ENCODE measurements at regions not wholly inside any gene's neighbourhood (a gene's known extent, or its start where the extent isn't known, plus 50 kb on each side); places are given as distances from the start of the nearest gene placed in this dataset.

DNA sequence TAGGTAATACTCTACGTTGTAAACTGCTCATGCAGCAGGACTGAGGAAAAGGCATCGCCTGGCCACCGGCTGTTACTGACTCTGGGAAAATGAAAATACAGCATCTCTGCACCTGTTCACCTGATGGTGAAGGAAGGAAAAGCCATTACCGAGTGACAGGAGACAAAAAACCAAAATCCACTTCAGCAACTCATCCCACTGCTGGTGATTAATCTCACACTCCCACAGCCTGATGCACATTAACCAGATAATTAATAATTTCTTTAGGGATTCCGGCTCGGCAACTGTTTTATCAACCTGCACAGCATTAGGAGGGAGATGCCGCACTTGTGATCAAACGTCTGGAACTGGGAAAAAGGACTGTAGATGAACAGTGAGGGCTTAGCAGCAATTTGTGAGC, 183.9 kb upstream of the ESRRG start:
- TF ChIP-seq TCF12 (IDR thresholded peaks at IDR 0.05; ENCODE audit: low read depth), result no peak
- TF ChIP-seq EP300 (IDR thresholded peaks at IDR 0.05; ENCODE audit: borderline replicate concordance), result no peak
- TF ChIP-seq TAF1 (IDR thresholded peaks at IDR 0.05; ENCODE audit: low read depth), result no peak
- no peak for TF ChIP-seq RAD21 (IDR thresholded peaks at IDR 0.05; ENCODE audit: low read depth)
- TF ChIP-seq NFIC (IDR thresholded peaks at IDR 0.05), result no peak
- TF ChIP-seq, protein P1, sequence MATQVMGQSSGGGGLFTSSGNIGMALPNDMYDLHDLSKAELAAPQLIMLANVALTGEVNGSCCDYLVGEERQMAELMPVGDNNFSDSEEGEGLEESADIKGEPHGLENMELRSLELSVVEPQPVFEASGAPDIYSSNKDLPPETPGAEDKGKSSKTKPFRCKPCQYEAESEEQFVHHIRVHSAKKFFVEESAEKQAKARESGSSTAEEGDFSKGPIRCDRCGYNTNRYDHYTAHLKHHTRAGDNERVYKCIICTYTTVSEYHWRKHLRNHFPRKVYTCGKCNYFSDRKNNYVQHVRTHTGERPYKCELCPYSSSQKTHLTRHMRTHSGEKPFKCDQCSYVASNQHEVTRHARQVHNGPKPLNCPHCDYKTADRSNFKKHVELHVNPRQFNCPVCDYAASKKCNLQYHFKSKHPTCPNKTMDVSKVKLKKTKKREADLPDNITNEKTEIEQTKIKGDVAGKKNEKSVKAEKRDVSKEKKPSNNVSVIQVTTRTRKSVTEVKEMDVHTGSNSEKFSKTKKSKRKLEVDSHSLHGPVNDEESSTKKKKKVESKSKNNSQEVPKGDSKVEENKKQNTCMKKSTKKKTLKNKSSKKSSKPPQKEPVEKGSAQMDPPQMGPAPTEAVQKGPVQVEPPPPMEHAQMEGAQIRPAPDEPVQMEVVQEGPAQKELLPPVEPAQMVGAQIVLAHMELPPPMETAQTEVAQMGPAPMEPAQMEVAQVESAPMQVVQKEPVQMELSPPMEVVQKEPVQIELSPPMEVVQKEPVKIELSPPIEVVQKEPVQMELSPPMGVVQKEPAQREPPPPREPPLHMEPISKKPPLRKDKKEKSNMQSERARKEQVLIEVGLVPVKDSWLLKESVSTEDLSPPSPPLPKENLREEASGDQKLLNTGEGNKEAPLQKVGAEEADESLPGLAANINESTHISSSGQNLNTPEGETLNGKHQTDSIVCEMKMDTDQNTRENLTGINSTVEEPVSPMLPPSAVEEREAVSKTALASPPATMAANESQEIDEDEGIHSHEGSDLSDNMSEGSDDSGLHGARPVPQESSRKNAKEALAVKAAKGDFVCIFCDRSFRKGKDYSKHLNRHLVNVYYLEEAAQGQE (IDR thresholded peaks at IDR 0.05; ENCODE audit: low read depth), result no peak
- no peak for TF ChIP-seq CREB1 (IDR thresholded peaks at IDR 0.05; ENCODE audit: low read depth)
- no peak for TF ChIP-seq EGR1 (IDR thresholded peaks at IDR 0.05)
- TF ChIP-seq, protein P2, sequence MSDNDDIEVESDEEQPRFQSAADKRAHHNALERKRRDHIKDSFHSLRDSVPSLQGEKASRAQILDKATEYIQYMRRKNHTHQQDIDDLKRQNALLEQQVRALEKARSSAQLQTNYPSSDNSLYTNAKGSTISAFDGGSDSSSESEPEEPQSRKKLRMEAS (IDR thresholded peaks at IDR 0.05), result no peak
- no peak for TF ChIP-seq ZBTB7A (IDR thresholded peaks at IDR 0.05; ENCODE audit: low read depth)
- TF ChIP-seq YY1 (IDR thresholded peaks at IDR 0.05; ENCODE audit: low read depth), result no peak
- TF ChIP-seq CEBPB (IDR thresholded peaks at IDR 0.05), result no peak
- TF ChIP-seq FOXM1 (IDR thresholded peaks at IDR 0.05; ENCODE audit: borderline replicate concordance, low read depth), result no peak

DNA sequence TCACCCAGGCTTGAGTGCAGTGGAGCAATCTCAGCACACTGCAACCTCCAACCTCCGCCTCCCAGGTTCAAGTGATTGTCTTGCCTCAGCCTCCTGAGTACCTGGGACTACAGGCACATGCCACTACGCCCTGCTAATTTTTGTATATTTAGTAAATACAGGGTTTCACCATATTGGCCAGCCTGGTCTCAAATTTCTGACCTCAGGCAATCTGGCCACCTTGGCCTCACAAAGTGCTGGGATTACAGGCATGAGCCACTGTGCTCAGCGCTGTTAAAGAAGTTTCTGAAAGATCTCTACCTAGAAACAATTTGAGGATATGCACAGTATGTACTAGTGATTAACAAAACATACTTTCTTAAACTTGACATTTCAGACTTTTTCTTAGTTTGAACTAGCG, 182.6 kb upstream of the ESRRG start:
- TF ChIP-seq, protein P2 (IDR thresholded peaks at IDR 0.05), result no peak
- TF ChIP-seq TEAD4 (IDR thresholded peaks at IDR 0.05), result no peak
- no peak for TF ChIP-seq TCF12 (IDR thresholded peaks at IDR 0.05; ENCODE audit: low read depth)
- no peak for TF ChIP-seq ZBTB7A (IDR thresholded peaks at IDR 0.05; ENCODE audit: low read depth)
- TF ChIP-seq, protein P3, sequence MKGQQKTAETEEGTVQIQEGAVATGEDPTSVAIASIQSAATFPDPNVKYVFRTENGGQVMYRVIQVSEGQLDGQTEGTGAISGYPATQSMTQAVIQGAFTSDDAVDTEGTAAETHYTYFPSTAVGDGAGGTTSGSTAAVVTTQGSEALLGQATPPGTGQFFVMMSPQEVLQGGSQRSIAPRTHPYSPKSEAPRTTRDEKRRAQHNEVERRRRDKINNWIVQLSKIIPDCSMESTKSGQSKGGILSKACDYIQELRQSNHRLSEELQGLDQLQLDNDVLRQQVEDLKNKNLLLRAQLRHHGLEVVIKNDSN (IDR thresholded peaks at IDR 0.05), result no peak
- TF ChIP-seq RAD21 (IDR thresholded peaks at IDR 0.05; ENCODE audit: low read depth), result no peak

DNA sequence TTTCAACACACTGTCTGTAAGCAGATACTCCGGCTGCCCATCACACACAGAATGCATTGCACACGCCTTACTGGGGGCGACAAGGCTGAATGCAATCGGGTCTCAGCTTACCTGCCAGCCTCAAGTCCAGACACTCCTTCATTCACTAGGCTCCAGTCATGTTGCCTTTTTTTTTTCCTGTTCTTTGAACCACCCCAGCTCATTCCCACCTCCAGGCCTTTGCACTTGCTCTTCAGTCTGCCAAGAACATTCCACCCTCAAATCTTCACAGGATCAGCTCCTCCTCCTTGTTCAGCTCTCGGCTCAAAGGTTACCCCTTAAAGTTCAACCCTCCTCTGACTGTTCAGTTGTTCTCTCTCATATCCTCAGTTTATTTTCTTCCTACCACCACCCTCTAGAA, 181.9 kb upstream of the ESRRG start:
- no peak for TF ChIP-seq CREB1 (IDR thresholded peaks at IDR 0.05; ENCODE audit: low read depth)
- TF ChIP-seq CEBPB (IDR thresholded peaks at IDR 0.05), result no peak
- TF ChIP-seq EGR1 (IDR thresholded peaks at IDR 0.05), result no peak
- TF ChIP-seq NFIC (IDR thresholded peaks at IDR 0.05), result no peak
- TF ChIP-seq, protein P2 (IDR thresholded peaks at IDR 0.05), result no peak
- no peak for TF ChIP-seq RAD21 (IDR thresholded peaks at IDR 0.05; ENCODE audit: low read depth)
- no peak for TF ChIP-seq TCF12 (IDR thresholded peaks at IDR 0.05; ENCODE audit: low read depth)
- TF ChIP-seq, protein P1 (IDR thresholded peaks at IDR 0.05; ENCODE audit: low read depth), result no peak
- no peak for TF ChIP-seq TAF1 (IDR thresholded peaks at IDR 0.05; ENCODE audit: low read depth)
- TF ChIP-seq EP300 (IDR thresholded peaks at IDR 0.05; ENCODE audit: borderline replicate concordance), result no peak
- TF ChIP-seq, protein P3 (IDR thresholded peaks at IDR 0.05), result no peak
- TF ChIP-seq YY1 (IDR thresholded peaks at IDR 0.05; ENCODE audit: low read depth), result no peak
- TF ChIP-seq TEAD4 (IDR thresholded peaks at IDR 0.05), result no peak
- no peak for TF ChIP-seq FOXM1 (IDR thresholded peaks at IDR 0.05; ENCODE audit: borderline replicate concordance, low read depth)
- no peak for TF ChIP-seq ZBTB7A (IDR thresholded peaks at IDR 0.05; ENCODE audit: low read depth)

DNA sequence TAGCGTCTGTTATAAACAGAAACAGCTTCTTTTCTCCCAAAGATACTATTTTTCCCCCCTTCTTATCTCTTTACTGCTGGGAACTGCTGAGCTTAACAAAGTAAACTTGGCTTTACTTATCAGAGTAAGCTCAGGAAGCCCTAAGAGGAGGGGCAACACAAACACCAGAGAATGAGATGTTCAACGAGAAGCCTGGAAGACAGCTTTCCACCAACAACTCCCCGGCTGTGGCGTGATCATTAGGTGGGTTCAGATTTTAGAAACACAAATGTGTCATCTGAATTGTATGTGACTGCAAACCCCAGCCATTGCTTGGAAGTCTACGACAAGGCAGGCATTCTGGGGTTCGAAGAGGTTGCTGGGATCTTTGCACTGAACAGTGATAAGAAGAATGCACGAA, 181.2 kb upstream of the ESRRG start:
- TF ChIP-seq, protein P2 (IDR thresholded peaks at IDR 0.05), result no peak
- TF ChIP-seq ZBTB7A (IDR thresholded peaks at IDR 0.05; ENCODE audit: low read depth), result no peak
- TF ChIP-seq RAD21 (IDR thresholded peaks at IDR 0.05; ENCODE audit: low read depth), result no peak
- TF ChIP-seq TAF1 (IDR thresholded peaks at IDR 0.05; ENCODE audit: low read depth), result no peak
- TF ChIP-seq CREB1 (IDR thresholded peaks at IDR 0.05; ENCODE audit: low read depth), result no peak
- TF ChIP-seq TEAD4 (IDR thresholded peaks at IDR 0.05), result no peak
- no peak for TF ChIP-seq EGR1 (IDR thresholded peaks at IDR 0.05)
- TF ChIP-seq EP300 (IDR thresholded peaks at IDR 0.05; ENCODE audit: borderline replicate concordance), result no peak
- no peak for TF ChIP-seq TCF12 (IDR thresholded peaks at IDR 0.05; ENCODE audit: low read depth)
- TF ChIP-seq, protein P1 (IDR thresholded peaks at IDR 0.05; ENCODE audit: low read depth), result no peak
- TF ChIP-seq NFIC (IDR thresholded peaks at IDR 0.05), result no peak
- TF ChIP-seq FOXM1 (IDR thresholded peaks at IDR 0.05; ENCODE audit: borderline replicate concordance, low read depth), result no peak
- TF ChIP-seq, protein P3 (IDR thresholded peaks at IDR 0.05), result no peak
- TF ChIP-seq CEBPB (IDR thresholded peaks at IDR 0.05), result no peak
- TF ChIP-seq YY1 (IDR thresholded peaks at IDR 0.05; ENCODE audit: low read depth), result no peak
